ENCODE measurements at regions not wholly inside any gene's neighbourhood (a gene's known extent, or its start where the extent isn't known, plus 50 kb on each side); places are given as distances from the start of the nearest gene placed in this dataset.

DNA sequence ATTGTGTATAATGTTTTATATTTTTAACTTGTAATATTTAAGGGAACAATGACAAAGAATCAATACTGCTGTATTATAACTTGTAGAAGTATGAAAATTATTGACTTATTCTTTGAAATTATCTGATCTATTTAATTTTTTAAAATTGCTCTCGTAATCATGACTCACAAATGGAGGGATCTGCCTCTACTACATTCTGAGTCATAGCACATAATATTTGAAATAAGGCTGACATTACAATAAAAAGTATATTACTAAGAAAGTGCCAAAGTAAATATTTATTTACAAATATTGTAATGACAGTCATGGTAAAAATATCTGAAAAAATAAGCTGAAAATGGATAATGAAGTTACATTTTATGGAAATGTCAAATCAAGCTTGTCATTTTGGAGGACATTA lies 1144.6 kb upstream of the CDH2 start:
- Histone ChIP-seq H3K27ac (no peak overlapping the region), H3K4me3 (no peak overlapping the region), H3K4me1 (no peaks in the 10 kb centered on the region), H3K27me3 (no peaks in the 10 kb centered on the region), H3K9me3 (no peaks in the 10 kb centered on the region), H3K36me3 (replicated peaks in 1 of 2; ENCODE audit: insufficient read depth in 1 of 2, low read depth in 2 of 2) (no peaks in the 10 kb centered on the region)
- TF ChIP-seq, protein P1, sequence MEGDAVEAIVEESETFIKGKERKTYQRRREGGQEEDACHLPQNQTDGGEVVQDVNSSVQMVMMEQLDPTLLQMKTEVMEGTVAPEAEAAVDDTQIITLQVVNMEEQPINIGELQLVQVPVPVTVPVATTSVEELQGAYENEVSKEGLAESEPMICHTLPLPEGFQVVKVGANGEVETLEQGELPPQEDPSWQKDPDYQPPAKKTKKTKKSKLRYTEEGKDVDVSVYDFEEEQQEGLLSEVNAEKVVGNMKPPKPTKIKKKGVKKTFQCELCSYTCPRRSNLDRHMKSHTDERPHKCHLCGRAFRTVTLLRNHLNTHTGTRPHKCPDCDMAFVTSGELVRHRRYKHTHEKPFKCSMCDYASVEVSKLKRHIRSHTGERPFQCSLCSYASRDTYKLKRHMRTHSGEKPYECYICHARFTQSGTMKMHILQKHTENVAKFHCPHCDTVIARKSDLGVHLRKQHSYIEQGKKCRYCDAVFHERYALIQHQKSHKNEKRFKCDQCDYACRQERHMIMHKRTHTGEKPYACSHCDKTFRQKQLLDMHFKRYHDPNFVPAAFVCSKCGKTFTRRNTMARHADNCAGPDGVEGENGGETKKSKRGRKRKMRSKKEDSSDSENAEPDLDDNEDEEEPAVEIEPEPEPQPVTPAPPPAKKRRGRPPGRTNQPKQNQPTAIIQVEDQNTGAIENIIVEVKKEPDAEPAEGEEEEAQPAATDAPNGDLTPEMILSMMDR (IDR thresholded peaks at IDR 0.05), result no peak
- no peak for TF ChIP-seq POLR2A (IDR thresholded peaks at IDR 0.05)
- ATAC-seq, result no peak
- WGBS, 2 donors, result 47 to 61% methylated on average over 1 of the region's 1 CpG
- no peak for DNase-seq
- intact Hi-C loops (cut with DNase I), result no loop called here

DNA sequence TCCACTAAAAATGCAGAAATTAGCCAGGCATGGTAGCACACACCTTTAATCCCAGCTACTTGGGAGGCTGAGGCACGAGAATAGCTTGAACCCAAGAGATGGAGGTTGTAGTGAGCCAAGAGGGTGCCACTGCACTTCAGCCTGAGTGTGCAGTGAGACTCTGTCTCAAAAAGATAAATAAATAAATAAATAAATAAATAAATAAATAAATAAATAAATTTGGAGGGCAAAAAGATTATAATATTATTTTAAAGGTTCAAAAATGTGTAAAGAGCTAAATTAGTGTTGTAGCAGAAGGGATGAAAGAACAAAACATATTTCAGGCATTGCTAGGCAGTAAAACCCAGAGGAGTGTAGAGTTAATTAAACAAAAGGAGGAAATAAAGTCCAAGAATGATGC lies 1136.4 kb upstream of the CDH2 start:
- no peak for TF ChIP-seq POLR2A (IDR thresholded peaks at IDR 0.05)
- TF ChIP-seq, protein P1 (IDR thresholded peaks at IDR 0.05), result no peak
- DNase-seq (no peak), ATAC-seq (no peak)
- intact Hi-C loops (cut with DNase I), result no loop called here
- Histone ChIP-seq H3K36me3 (replicated peaks in 1 of 2; ENCODE audit: insufficient read depth in 1 of 2, low read depth in 2 of 2) (no peaks in the 10 kb centered on the region), H3K4me3 (no peak overlapping the region), H3K4me1 (no peaks in the 10 kb centered on the region), H3K27ac (no peak overlapping the region), H3K9me3 (no peaks in the 10 kb centered on the region), H3K27me3 (no peaks in the 10 kb centered on the region)
- WGBS, 2 donors, result 40 to 90% methylated on average over 1 of the region's 1 CpG

DNA sequence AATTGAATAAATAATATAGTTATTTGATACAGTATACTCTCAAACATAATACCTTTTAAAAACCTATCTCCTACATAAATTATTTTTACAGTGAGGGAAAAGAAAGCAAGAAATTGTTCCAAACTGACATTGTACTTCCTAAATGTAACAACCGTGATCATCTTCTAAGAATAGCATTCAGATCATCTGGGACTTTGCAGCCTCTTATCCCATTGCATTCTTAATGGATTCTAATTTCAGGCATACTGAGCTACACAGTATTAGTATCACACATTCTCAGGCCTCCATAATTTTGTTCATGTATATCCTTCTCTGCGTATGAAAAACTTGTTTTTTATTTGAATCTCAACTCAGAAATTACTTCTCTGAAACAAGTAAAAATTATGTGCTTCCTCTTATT lies 1134.7 kb upstream of the CDH2 start:
- no peak overlapping the region for H3K27ac ChIP-seq
- no peaks in the 10 kb centered on the region for H3K9me3 ChIP-seq
- 62 to 67% methylated on average over 2 of the region's 2 CpGs for whole genome bisulfite sequencing, 2 donors
- no peaks in the 10 kb centered on the region for H3K27me3 ChIP-seq
- no peaks in the 10 kb centered on the region for H3K36me3 ChIP-seq (replicated peaks in 1 of 2; ENCODE audit: insufficient read depth in 1 of 2, low read depth in 2 of 2)
- H3K4me1 ChIP-seq, result no peaks in the 10 kb centered on the region
- TF ChIP-seq POLR2A (IDR thresholded peaks at IDR 0.05), result no peak
- TF ChIP-seq, protein P1 (IDR thresholded peaks at IDR 0.05), result no peak
- no peak overlapping the region for H3K4me3 ChIP-seq
- intact Hi-C loops (cut with DNase I), result no loop called here
- DNase-seq (no peak), ATAC-seq (no peak)

DNA sequence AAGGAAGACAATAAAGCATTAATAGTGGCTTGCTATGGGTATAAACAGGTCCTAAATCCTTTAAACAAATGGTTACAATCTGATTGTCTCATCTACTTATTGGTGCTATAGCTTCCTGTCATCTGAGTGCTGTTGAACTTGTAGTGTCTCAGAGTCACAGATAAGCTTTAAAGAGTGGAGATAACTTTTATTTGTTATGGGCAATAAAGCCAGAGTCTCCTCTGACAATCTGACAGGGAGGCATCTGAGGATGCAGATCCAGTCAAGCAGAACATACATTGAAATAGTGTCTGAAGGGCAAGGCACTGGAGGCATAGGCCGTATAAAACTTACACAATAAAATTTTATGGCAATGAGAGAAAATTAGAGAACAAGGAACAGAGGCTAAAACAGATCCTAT lies 1132.4 kb upstream of the CDH2 start:
- Histone ChIP-seq H3K36me3 (replicated peaks in 1 of 2; ENCODE audit: insufficient read depth in 1 of 2, low read depth in 2 of 2) (no peaks in the 10 kb centered on the region), H3K4me3 (no peak overlapping the region), H3K9me3 (no peaks in the 10 kb centered on the region), H3K27ac (no peak overlapping the region), H3K27me3 (no peaks in the 10 kb centered on the region), H3K4me1 (no peaks in the 10 kb centered on the region)
- ATAC-seq (no peak), DNase-seq (no peak)
- 38 to 46% methylated on average over 1 of the region's 1 CpG for WGBS, 2 donors
- TF ChIP-seq, protein P1 (IDR thresholded peaks at IDR 0.05), result no peak
- TF ChIP-seq POLR2A (IDR thresholded peaks at IDR 0.05), result no peak
- intact Hi-C loops (cut with DNase I), result no loop called here

DNA sequence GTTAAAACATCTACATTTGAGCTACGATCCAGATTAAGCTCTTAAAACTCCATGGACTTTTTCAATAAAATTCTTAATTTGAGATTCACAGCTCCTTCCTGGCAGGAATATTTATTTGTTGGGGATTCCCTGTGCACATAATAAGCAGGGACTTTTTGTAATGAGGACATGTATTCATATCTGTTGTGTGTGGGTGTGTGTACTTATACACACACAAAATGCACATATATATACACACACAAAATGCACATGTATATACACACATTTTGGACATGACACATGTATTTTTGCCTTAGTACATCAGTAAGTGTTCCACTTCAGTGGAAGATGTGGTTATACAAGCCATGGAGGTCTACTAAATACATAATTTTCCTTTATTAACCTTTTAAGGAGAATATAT lies 1131.1 kb upstream of the CDH2 start:
- Histone ChIP-seq H3K4me3 (no peak overlapping the region), H3K36me3 (replicated peaks in 1 of 2; ENCODE audit: insufficient read depth in 1 of 2, low read depth in 2 of 2) (no peaks in the 10 kb centered on the region), H3K27ac (no peak overlapping the region), H3K9me3 (no peaks in the 10 kb centered on the region), H3K27me3 (no peaks in the 10 kb centered on the region), H3K4me1 (no peaks in the 10 kb centered on the region)
- no peak for TF ChIP-seq POLR2A (IDR thresholded peaks at IDR 0.05)
- TF ChIP-seq, protein P1 (IDR thresholded peaks at IDR 0.05), result no peak
- intact Hi-C loops (cut with DNase I), result no loop called here
- DNase-seq (no peak), ATAC-seq (no peak)
- WGBS, 2 donors, result 60 to 80% methylated on average over 1 of the region's 1 CpG

Data from body of pancreas (tissue), 4 donors.